OCI-LY1 (cell line): ENCODE measurements at regions not wholly inside any gene's neighbourhood (a gene's known extent, or its start where the extent isn't known, plus 50 kb on each side); places are given as distances from the start of the nearest gene placed in this dataset.

Experiments
- H2AFZ ChIP-seq: fragments of 200-600 bp; sonication (generic), shearing (Covaris generic); 2 replicates; pipeline ENCODE4 v1.6.0; 2014; ENCODE audit warnings: antibody characterized with exemption, mild to moderate bottlenecking, low read length
- H3F3A ChIP-seq: fragments of 200-600 bp; sonication (generic), shearing (Covaris generic); 2 replicates; pipeline ENCODE4 v1.6.0; 2014; ENCODE audit warnings: mild to moderate bottlenecking, antibody characterized with exemption, low read length, moderate library complexity; ENCODE audit not compliant: insufficient read depth
- H3K27ac ChIP-seq: fragments of 200-600 bp; sonication (generic); 2 replicates; pipeline ENCODE4 v1.5.1; 2014; ENCODE audit warnings: low read length, mixed run types, mild to moderate bottlenecking, low read depth; ENCODE audit not compliant: poor library complexity, severe bottlenecking
- H3K27me3 ChIP-seq: fragments of 200-600 bp; sonication (generic); 2 replicates; pipeline ENCODE4 v1.6.0; 2014; ENCODE audit warnings: antibody characterized with exemption, mild to moderate bottlenecking, low read length, moderate library complexity; ENCODE audit not compliant: insufficient read depth
- H3K36me3 ChIP-seq: fragments of 200-600 bp; sonication (generic); 2 replicates; pipeline ENCODE4 v1.6.1; 2014; ENCODE audit warnings: mild to moderate bottlenecking, antibody characterized with exemption, low read length, moderate library complexity, mixed read lengths; ENCODE audit not compliant: insufficient read depth
- H3K4me1 ChIP-seq: fragments of 200-600 bp; sonication (generic); 2 replicates; pipeline ENCODE4 v1.5.1; 2014; ENCODE audit warnings: mild to moderate bottlenecking, low read length, moderate library complexity; ENCODE audit not compliant: insufficient read depth, severe bottlenecking
- H3K4me2 ChIP-seq: fragments of 200-600 bp; sonication (generic), shearing (Covaris generic); 2 replicates; pipeline ENCODE4 v1.6.1; 2014; ENCODE audit warnings: low read length
- H3K4me3 ChIP-seq: fragments of 200-600 bp; sonication (generic); 2 replicates; pipeline ENCODE4 v1.5.1; 2014; ENCODE audit warnings: low read length, low read depth, mild to moderate bottlenecking, mixed read lengths; ENCODE audit not compliant: poor library complexity, severe bottlenecking
- H3K79me2 ChIP-seq: fragments of 200-600 bp; shearing (Covaris generic); 2 replicates; pipeline ENCODE4 v1.6.1; 2016; ENCODE audit warnings: mixed run types, low read length, mixed read lengths; ENCODE audit not compliant: insufficient read depth
- H3K9ac ChIP-seq: fragments of 200-600 bp; sonication (generic), shearing (Covaris generic); 2 replicates; pipeline ENCODE4 v1.6.1; 2014; ENCODE audit warnings: mild to moderate bottlenecking, low read length, mixed read lengths
- H3K9me2 ChIP-seq: fragments of 200-600 bp; sonication (generic), shearing (Covaris generic); 2 replicates; pipeline ENCODE4 v1.6.1; 2014; ENCODE audit warnings: low read depth, mild to moderate bottlenecking, low read length, mixed read lengths
- H3K9me3 ChIP-seq: fragments of 200-600 bp; shearing (Covaris generic); 2 replicates; pipeline ENCODE4 v1.6.1; 2014; ENCODE audit warnings: low read length, mixed read lengths
- H4K20me1 ChIP-seq: fragments of 200-600 bp; sonication (generic), shearing (Covaris generic); 2 replicates; pipeline ENCODE4 v1.6.0; 2016; ENCODE audit warnings: mild to moderate bottlenecking, low read length; ENCODE audit not compliant: insufficient read depth
- CTCF ChIP-seq: fragments of 200-600 bp; sonication (generic), shearing (Covaris generic); IDR thresholded peaks from 2 replicates; pipeline ENCODE4 v1.5.1; 2017; ENCODE audit warnings: mild to moderate bottlenecking, antibody characterized with exemption, low read length, moderate library complexity, mixed read lengths
- EZH2 ChIP-seq: fragments of 200-600 bp; sonication (generic), shearing (Covaris generic); IDR thresholded peaks from 2 replicates; pipeline ENCODE4 v1.8.0; 2017; ENCODE audit warnings: borderline replicate concordance, mixed run types, mild to moderate bottlenecking, antibody characterized with exemption, low read length, moderate library complexity, mixed read lengths

DNA sequence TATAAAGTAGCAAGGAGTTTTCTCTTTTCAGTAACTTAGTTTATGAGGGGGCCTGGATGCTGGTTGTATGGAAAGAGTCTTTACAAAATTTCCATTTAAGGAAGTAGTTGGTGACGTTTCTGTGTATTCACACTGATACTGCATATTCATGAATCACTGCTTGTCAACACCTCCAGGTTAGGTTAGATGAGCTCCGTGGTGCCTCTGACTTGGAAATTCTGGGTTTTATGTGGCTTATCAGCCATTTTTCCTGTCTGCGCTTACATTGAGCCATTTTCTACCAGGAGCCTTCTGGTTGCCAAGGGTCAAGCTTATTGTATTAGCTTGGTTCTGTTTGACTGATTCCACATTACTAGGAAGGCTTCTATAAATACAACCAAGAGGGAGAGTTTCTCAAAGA, 128.3 kb downstream of the SLC28A3 start:
- no peaks in the 10 kb centered on the region for H3F3A ChIP-seq
- no peaks in the 10 kb centered on the region for H3K9me3 ChIP-seq
- H3K4me1 ChIP-seq: no peaks in the 10 kb centered on the region
- no peaks in the 10 kb centered on the region for H3K9me2 ChIP-seq
- H3K4me3 ChIP-seq: no peak overlapping the region
- no peaks in the 10 kb centered on the region for H3K27me3 ChIP-seq
- TF ChIP-seq CTCF (no peak), EZH2 (no peak)
- H3K4me2 ChIP-seq: no peak overlapping the region
- no peaks in the 10 kb centered on the region for H4K20me1 ChIP-seq
- no peaks in the 10 kb centered on the region for H3K79me2 ChIP-seq
- H3K36me3 ChIP-seq: no peaks in the 10 kb centered on the region
- H3K27ac ChIP-seq: no peak overlapping the region
- H2AFZ ChIP-seq: no peak overlapping the region
- H3K9ac ChIP-seq: no peak overlapping the region

GRCh38 chr9:84212982-84213381, 127.6 kb downstream of the SLC28A3 start:
- Histone ChIP-seq H3K27me3 (no peaks in the 10 kb centered on the region), H3K36me3 (no peaks in the 10 kb centered on the region), H3K9me2 (no peaks in the 10 kb centered on the region), H3K4me1 (no peaks in the 10 kb centered on the region), H3K27ac (no peak overlapping the region), H3K9me3 (no peaks in the 10 kb centered on the region), H2AFZ (no peak overlapping the region), H3K9ac (no peak overlapping the region), H3K79me2 (no peaks in the 10 kb centered on the region), H3F3A (no peaks in the 10 kb centered on the region), H3K4me2 (no peak overlapping the region), H3K4me3 (no peak overlapping the region), H4K20me1 (no peaks in the 10 kb centered on the region)
- TF ChIP-seq CTCF (no peak), EZH2 (no peak)

- H3K4me2 ChIP-seq: no peak overlapping the region
- H2AFZ ChIP-seq: no peak overlapping the region
- no peaks in the 10 kb centered on the region for H3K9me2 ChIP-seq
- H3K9ac ChIP-seq: no peak overlapping the region
- TF ChIP-seq EZH2 (no peak), CTCF (no peak)
- no peaks in the 10 kb centered on the region for H3K79me2 ChIP-seq
- H3K27me3 ChIP-seq: no peaks in the 10 kb centered on the region
- H3K36me3 ChIP-seq: no peaks in the 10 kb centered on the region
- no peaks in the 10 kb centered on the region for H3F3A ChIP-seq
- no peak overlapping the region for H3K4me3 ChIP-seq
- no peak overlapping the region for H3K27ac ChIP-seq
- H4K20me1 ChIP-seq: no peaks in the 10 kb centered on the region
- H3K9me3 ChIP-seq: no peaks in the 10 kb centered on the region
- H3K4me1 ChIP-seq: no peaks in the 10 kb centered on the region
Observed at GRCh38 chr9:84216151-84216550, 124.4 kb downstream of the SLC28A3 start.
